HG03469 (cell line): ENCODE measurements at regions not wholly inside any gene's neighbourhood (a gene's known extent, or its start where the extent isn't known, plus 50 kb on each side); places are given as distances from the start of the nearest gene placed in this dataset.

ENCODE experiments used
- ATAC-seq: cut with Tn5 transposase; IDR thresholded peaks from one replicate; pipeline ENCODE4 v1.9.1; 2021; ENCODE audit warnings: mild to moderate bottlenecking, moderate library complexity, moderate number of reproducible peaks; ENCODE audit not compliant: unreplicated experiment

GRCh38 chr3:13158408-13158807 lies 85.2 kb upstream of the IQSEC1 start:
- no peak for ATAC-seq

DNA sequence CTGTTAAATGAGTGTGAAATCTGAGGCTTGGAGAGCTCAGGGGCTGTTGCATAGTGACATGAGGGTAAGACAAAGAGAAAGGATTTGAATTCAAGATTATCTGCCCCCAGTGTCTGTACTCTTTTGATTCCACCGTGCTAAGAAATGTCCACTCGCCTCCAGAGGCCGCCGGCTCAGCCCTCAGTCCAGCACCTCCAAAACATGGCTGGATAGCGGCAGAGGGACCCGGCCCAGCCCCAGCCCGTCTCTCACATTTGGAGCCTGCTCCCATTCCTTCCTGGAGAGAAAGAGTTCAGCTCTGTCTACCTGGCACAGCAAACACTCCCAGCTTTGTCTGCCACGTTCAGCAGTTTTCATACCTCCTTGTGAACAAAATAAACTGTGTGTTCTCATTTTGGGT lies 84.8 kb upstream of the IQSEC1 start:
- no peak for ATAC-seq

GRCh38 chr3:13152826-13153710 lies 79.8 kb upstream of the IQSEC1 start:
- ATAC-seq, result no peak

DNA sequence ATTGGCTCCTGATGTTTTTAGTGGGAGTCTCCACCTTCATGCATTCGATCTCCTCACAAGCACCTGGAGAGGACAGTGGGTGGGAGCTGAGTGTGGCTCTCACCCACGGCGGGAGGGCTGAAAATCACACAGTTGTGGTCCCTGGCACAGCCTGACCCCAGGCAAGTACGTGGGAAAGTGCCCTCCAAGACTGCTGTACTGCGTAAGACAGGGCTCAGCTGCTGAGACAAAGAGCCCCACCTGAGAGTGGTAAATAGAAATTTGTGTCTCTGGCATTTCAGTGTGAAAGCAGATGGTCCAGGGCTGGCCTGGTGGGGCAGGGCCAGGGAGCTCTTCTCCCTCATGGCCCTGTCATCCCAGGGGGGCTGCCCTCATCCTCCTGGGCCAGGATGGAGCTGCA lies 77.4 kb upstream of the IQSEC1 start:
- ATAC-seq, result no peak

- ATAC-seq, result no peak
Observed at GRCh38 chr3:13149330-13150108, 76.3 kb upstream of the IQSEC1 start.

DNA sequence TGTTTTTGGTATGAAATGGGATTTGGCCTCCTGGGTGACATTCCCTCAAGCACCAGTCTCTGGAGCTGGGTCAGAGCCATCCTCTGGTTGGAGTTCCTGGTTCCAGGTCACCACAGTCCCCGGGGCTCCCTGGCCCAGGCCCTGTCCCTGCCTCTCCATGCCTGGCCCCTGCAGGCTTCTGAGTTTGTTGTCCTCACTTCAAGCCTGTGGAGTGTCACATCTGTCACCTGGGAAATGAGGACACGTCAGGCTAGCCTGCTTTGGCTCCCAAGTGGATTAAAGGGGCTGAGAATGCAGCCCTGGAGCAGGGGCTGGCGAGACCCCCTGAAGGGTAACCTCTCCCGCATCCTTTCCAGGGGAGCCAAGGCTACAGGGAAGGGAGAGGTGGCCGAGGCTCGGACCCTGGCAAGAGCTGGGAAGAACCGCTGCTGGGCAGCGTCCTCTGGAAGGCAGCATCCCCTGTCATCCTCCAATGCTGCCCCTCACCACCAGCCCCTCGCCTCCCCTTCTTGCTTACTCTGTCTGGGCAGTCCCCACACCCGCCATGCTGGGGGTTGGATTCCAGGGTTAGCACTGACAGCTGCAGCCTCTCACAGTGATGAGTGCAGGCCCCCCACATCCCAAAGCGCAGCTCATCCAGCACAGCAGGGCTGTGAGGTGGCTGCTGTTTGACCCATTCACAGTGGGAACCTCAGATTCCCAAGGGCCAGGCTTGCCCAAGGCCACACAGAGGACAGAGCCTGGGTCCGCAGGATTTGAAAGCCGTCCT lies 75.5 kb upstream of the IQSEC1 start:
- no peak for ATAC-seq

DNA sequence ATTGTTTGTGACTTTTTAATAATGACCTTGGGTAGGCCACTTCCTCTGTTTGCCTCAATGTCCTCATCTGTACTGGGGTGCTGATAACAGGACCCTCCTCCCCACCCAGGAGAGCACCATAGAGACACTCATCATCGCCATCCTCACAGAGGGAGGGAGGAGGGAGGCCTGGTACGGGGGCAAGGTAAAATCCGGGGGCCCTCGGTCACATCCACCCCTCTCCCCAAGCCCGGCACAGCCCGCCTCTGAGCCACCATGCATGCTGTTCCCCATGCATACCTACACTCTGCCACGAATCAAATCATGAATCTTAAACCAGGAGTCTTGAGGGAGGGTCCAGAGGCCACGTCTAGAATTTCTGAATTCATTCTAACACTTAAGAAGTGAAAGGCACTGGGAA lies 74.9 kb upstream of the IQSEC1 start:
- ATAC-seq, result no peak

DNA sequence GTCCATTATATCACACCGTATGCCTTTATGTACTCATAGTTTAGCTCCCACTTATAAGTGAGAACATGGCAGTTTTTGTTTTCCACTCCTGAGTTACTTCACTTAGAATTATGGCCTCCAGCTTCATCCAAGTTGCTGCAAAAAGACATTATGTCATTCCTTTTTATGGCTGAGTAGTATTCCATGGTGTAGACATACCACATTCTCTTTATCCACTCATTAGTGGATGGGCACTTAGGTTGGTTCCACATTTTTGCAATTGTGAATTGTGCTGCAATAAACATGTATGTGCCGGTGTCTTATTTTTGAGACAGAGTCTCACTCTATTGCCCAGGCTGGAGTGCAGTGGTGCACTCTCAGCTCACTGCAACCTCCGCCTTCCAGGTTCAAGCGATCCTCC lies 74.1 kb upstream of the IQSEC1 start:
- no peak for ATAC-seq

GRCh38 chr3:13146643-13147143 lies 73.5 kb upstream of the IQSEC1 start:
- ATAC-seq, result no peak

DNA sequence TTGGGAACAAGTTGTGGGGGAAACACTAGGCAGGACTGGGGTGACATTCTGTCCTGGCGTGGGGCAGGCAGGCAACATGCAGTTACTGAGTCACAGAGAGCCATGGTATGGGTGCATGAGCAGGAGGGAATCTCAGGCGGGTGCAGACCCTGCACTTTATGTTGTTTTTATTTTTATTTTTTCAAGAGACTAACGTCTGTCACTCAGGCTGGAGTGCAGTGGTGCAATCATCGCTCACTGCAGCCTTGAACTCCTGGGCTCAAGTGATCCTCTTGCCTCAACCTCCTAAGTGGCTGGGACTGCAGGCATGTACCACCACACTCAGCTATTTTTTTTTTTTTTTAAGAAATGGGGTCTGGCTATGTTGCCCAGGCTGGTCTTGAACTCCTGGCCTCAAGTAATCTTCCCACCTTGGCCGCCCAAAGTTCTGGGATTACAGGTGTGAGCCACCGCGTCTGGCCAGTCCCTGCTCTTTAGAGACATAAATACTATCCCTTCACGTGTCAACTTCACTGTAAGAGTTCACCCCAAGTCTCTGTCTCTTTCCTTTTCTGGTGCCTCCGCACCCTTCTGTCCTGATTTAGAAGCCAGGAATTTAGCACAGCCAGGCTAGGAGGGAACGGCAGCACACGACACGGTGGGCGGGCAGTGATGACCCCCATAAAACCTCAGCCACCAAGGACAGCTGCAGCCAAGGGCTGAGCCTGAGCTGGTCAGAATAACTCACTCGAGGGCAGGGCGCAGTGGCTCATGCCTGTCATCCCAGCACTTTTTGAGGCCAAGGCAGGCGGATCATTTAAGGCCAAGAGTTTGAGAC lies 72.8 kb upstream of the IQSEC1 start:
- ATAC-seq, result no peak

- ATAC-seq, result no peak
Observed at GRCh38 chr3:13145131-13145825, 72.0 kb upstream of the IQSEC1 start.

GRCh38 chr3:13144163-13145023 lies 71.2 kb upstream of the IQSEC1 start:
- ATAC-seq, result no peak

DNA sequence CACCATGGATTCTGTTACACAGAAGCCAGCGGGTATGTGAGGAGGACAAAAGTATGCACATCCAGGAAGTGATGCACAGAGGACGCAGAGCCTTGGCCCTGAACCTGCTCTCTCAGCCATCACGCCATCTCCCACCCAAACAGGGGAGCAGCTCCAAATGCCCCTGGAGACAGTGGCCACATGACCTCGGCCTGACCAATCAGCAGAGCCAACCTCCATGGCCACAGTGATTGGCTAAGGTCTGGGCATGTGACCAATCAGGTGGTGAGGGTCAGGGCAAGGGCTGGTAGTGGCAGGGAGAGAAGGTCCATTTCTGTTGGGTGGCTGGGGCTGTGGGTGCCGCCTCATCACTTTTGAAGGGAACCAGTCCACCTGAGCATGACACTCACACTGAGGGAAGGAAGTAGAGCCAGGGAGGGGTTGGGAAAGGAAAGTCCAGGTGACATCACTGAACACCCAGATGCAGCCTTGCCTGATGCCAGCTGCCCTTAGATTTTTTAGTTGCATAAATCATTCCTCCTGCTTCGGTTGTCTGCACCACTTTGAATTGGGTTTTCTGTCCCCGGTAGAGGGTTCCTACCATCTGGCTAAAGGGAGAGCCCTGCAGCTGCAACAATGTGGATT lies 70.3 kb upstream of the IQSEC1 start:
- ATAC-seq, result no peak

DNA sequence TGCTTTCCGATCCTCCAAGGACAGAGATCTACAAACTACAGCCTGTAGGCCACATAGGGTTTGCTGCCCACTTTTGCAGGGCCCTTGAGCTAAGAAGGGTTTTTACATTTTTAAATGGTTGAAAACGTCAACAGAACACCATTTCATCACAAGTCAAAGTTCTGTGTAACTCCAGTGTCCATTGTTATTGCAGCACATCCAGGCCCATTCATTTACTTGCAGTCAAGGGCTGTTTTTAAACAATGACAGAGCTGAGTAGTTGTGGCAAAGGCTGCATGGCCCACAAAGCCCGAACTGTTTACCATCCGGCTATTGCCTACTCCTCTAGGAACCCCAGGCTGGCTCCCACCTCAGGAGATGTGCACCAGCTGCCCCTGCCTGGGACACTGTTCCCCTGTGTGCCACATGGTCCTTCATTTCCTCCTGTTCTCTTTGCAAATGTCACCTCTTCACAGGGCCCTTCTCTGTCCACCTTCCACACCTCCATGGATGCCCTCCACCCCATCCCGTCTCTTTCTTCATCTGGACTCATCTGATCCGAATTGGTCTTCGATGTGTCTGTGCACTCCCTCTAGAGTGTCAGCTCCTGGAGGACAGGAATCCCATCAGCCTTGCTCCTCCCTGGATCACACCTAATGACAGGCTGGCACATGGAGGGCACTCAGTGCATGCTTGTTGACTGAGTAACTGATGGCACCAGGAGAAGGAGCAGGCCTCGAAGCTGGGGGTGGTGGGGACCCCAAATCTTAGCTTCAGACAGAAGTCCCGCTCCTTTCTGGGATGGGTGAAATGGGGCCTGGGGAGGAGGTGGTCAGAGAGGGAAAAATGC lies 69.5 kb upstream of the IQSEC1 start:
- ATAC-seq, result no peak

DNA sequence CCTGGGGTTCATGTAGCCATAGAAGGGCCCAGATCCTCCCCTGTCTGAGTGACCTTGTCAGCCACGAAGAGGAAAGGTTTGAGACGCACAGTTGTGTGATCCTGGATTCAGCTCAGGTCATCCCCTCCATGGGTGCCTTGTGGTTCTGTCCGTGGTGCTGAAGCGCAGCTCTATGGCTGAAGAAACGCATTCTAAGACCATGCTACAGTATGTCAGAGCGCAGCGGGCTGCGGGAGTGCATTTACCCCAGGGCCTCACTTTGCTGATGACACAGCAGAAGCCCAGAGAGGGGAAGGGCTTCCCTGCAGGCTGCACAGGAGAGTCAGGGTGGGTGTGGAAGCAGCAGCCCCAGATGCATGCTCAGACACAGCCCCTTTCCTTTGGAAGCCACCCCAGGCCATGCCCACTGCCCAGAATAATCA lies 68.8 kb upstream of the IQSEC1 start:
- ATAC-seq, result no peak

DNA sequence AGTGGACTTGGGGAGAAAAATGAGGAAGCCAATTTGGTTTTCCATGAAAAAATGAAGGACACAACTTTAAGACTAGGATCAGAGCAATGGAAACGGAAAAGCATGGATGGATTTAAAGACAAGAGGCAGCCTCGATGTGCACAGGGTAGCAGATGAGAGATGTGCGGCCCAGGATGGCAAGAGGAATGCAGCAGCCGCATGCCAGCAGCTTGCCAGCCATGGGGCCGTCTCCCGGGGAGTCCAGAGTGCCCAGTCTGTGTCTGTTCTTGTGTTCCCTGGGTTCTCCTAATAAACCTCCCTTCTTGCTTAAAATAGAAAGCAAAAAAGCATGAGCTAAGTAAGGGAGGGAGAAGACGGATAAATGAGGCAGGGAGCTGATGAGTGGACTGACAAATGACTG lies 68.0 kb upstream of the IQSEC1 start:
- no peak for ATAC-seq

- ATAC-seq, result no peak
Observed at GRCh38 chr3:13140596-13140995, 67.4 kb upstream of the IQSEC1 start.
